ENCODE measurements at regions not wholly inside any gene's neighbourhood (a gene's known extent, or its start where the extent isn't known, plus 50 kb on each side); places are given as distances from the start of the nearest gene placed in this dataset.
"Not testable (repeated sequence)": the region's sequence is repeated elsewhere in the genome, so short reads cannot be mapped to it uniquely, and the experiment has no call there.

GRCh38 chr2:144724460-144724859 lies 204.5 kb upstream of the ZEB2 start:
- not testable (repeated sequence) for TF ChIP-seq CTCF, POLR2A (IDR thresholded peaks at IDR 0.05)

Measured in Peyer's patch (tissue), 4 donors.